ENCODE measurements at regions not wholly inside any gene's neighbourhood (a gene's known extent, or its start where the extent isn't known, plus 50 kb on each side); places are given as distances from the start of the nearest gene placed in this dataset.

DNA sequence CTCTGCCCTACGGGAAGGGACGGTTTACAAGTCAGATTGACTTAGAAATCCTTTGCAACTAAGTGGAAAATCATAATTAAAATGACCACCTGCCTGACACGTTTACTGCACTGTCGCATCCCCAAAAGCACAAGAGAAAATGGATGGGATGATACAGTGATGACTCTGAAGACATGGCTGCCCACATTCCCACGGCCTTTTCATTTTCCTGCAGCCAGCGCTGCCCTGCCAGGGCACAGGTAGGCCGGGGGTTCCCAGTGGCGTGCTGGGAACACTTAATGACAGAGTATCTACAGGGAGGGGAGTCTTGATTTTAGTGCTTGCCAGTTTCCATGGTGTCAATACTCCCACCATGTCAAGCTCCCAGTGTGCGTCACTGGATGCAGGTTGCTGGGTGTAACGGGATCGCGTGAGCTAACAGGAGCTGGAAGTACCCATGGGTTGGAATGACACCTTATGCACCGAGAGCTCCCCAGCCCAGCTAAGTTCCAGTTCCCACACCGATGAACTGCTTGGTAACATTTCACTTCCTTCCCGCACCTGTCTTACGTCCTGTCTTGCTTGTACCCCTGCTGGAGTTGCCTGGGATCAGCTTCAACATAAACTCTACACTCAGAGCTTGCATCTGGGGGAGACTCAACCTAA, 129.0 kb downstream of the ANKRD60 start:
- FAIRE-seq: no peak
- TF ChIP-seq, protein P1, sequence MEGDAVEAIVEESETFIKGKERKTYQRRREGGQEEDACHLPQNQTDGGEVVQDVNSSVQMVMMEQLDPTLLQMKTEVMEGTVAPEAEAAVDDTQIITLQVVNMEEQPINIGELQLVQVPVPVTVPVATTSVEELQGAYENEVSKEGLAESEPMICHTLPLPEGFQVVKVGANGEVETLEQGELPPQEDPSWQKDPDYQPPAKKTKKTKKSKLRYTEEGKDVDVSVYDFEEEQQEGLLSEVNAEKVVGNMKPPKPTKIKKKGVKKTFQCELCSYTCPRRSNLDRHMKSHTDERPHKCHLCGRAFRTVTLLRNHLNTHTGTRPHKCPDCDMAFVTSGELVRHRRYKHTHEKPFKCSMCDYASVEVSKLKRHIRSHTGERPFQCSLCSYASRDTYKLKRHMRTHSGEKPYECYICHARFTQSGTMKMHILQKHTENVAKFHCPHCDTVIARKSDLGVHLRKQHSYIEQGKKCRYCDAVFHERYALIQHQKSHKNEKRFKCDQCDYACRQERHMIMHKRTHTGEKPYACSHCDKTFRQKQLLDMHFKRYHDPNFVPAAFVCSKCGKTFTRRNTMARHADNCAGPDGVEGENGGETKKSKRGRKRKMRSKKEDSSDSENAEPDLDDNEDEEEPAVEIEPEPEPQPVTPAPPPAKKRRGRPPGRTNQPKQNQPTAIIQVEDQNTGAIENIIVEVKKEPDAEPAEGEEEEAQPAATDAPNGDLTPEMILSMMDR (IDR thresholded peaks at IDR 0.05; ENCODE audit: insufficient read depth, missing control alignments): no peak
- no peak for DNase-seq (ENCODE audit: insufficient read length, low spot score)

DNA sequence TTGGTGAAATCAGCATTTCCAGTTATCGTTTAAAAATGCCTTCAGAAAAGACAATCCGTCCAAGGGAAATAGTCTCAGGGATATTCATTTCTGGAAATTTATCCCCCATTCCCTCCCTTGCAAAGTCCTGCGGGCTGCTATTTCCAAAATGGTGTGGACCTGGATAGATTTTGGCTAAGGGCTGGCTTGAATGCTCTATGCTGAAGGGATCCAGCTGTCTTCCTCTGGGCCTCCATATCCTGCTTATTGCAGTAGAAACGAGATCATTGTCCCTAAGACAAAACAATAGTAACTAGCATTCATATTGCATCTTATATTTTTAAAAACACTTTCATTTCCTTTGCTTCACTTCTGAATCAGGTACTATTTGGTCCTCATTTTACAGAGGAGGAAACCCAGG, 129.9 kb downstream of the ANKRD60 start:
- DNase-seq (ENCODE audit: insufficient read length, low spot score) (no peak), FAIRE-seq (no peak)
- TF ChIP-seq, protein P1 (IDR thresholded peaks at IDR 0.05; ENCODE audit: insufficient read depth, missing control alignments): no peak

DNA sequence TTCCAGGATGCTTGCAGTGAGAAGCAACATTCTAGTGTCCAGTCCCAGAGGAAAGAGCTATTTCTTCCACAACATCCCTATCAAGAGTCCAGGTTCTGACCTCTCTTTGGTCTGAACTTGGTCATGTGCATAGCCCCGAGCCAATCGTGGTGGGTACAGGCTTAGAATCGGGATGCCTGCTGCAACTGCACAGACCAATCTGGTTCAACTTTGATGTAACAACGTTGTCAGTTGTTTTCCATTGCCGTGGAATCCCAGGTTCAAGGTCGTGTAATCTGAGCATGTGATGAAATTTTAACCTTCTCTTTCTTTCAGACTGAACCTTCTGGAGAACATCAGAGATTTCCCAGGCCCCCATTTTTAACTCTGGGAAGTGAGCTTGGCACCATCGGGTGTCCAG, 130.5 kb downstream of the ANKRD60 start:
- DNase-seq (ENCODE audit: insufficient read length, low spot score): no peak
- TF ChIP-seq, protein P1 (IDR thresholded peaks at IDR 0.05; ENCODE audit: insufficient read depth, missing control alignments): no peak
- FAIRE-seq: no peak

DNA sequence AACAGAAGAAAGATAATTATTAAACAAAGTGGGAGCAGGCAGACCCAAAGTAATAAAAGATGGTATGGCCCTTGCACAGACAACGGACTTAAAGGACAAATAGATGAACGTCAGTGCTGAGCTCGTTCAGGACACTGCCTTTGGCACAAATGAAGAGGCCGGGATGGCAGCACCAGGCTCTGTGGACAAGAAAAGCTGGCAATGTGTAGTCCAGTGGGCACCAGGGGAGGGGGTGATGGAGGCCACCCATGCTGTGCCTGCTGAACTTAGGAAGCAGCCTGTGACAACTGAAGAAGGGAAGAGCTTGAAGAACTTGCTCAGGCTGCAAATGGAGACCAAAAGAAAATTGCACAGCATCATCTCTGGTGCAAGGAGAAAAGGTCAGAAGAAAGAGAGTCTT, 131.0 kb downstream of the ANKRD60 start:
- FAIRE-seq (no peak), DNase-seq (ENCODE audit: insufficient read length, low spot score) (no peak)
- TF ChIP-seq, protein P1 (IDR thresholded peaks at IDR 0.05; ENCODE audit: insufficient read depth, missing control alignments): no peak

DNA sequence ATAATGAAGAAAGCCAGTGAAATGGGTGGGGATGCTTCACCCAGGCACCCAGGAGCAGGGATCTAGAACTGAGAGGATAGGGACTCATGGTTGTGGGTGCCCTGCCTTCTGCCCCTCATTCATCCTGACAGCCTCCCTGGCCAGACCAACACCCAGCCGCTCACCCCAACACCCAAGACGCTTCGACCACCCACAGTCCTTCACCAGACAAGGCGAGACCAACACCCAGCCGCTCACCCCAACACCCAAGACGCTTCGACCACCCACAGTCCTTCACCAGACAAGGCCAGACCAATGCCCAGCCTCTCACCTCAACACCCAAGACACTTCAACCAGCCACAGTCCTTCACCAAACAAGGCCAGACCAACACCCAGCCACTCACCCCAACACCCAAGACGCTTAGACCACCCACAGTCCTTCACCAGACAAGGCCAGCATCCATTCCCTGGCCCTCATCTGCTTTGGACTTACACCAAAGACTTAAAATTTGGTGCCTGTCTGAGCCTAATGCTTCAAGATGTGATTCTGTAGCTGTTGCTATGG, 131.5 kb downstream of the ANKRD60 start:
- DNase-seq (ENCODE audit: insufficient read length, low spot score) (no peak), FAIRE-seq (no peak)
- TF ChIP-seq, protein P1 (IDR thresholded peaks at IDR 0.05; ENCODE audit: insufficient read depth, missing control alignments): no peak

DNA sequence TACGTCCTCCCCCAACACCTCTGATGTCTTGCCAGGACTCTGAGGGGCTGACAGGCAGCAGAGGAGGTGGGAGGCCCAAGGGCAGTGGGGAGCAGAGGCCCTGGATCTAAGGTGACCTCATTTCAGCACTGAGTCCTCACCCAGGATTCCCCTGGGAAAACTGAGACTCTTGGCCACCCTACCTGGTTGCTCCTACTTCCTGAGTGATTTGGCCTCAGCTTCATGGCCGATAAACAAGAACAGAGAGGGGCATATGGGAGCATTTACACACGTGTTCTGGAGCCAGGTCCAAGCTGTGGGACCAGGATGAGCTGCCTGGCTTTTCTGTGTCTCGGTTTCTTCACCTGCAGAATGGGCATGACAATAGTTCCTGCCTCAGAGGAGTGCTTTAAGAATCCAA, 133.8 kb downstream of the ANKRD60 start:
- TF ChIP-seq, protein P1 (IDR thresholded peaks at IDR 0.05; ENCODE audit: insufficient read depth, missing control alignments): no peak
- no peak for DNase-seq (ENCODE audit: insufficient read length, low spot score)
- no peak for FAIRE-seq

DNA sequence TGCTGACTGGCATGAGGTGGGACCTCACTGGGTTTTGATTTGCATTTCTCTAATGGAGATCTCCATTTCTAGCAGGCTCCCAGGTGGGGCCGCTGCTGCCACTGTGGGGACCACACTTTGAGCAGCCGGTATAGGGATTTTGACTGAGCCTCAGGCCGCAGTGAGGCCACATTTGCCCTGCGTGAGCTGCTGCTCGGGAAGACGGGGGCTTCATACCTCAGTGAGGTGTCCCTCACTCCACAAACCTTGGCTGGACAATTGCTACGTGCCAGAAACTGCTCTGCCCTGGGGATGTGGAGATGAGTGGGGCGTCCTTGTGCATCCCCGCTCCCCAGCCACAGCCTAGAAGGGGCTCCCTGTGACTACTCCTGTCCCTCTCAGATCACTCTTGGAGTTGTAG, 134.3 kb downstream of the ANKRD60 start:
- TF ChIP-seq, protein P1 (IDR thresholded peaks at IDR 0.05; ENCODE audit: insufficient read depth, missing control alignments): no peak
- FAIRE-seq: no peak
- DNase-seq (ENCODE audit: insufficient read length, low spot score): no peak
